ENCODE measurements at regions not wholly inside any gene's neighbourhood (a gene's known extent, or its start where the extent isn't known, plus 50 kb on each side); places are given as distances from the start of the nearest gene placed in this dataset.
"Not testable (repeated sequence)": the region's sequence is repeated elsewhere in the genome, so short reads cannot be mapped to it uniquely, and the experiment has no call there.

DNA sequence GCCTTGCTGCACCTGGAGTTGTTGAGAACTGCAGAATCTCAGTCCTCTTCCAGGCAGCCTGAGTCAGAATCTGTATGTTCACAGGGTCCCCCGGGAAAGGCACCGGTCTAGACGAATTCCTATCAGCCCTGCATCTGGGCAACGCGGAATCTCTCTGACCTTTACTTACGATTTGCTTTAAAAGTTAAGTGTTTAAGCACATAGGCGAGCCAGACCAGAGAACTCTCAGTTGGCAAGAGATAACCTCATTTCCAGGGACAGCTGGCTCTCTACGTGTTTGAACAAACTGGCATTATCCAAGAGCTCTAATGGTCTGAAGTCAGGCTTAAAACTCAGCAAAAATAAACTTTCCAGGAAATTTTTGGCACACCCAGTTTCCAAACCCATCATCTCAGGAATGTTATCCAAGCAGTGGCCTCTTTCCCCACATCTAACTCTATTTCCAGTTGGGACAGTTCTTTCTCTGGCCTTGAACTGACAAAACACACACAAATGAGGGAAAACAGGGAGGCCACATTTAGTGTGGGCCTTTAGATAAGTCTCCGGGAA lies 53.4 kb downstream of the HES1 start:
- DNase-seq: no peak

DNA sequence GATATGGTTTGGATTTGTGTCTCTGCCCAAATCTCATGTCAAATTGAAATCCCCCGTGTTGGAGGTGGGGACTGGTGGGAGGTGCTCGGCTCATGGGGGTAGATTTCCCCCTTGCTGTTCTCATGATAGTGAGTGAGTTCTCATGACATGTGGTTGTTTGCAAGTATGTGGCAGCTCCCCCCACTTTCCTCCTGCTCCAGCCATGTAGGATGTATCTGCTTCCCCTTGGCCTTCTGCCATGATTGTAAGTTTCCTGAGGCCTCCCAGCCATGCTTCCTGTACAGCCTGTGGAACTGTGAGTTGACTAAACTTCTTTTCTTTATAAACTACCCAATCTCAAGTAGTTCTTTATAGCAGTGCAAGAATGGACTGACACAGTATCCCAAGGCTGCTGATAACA lies 55.9 kb downstream of the HES1 start:
- not testable (repeated sequence) for DNase-seq

DNA sequence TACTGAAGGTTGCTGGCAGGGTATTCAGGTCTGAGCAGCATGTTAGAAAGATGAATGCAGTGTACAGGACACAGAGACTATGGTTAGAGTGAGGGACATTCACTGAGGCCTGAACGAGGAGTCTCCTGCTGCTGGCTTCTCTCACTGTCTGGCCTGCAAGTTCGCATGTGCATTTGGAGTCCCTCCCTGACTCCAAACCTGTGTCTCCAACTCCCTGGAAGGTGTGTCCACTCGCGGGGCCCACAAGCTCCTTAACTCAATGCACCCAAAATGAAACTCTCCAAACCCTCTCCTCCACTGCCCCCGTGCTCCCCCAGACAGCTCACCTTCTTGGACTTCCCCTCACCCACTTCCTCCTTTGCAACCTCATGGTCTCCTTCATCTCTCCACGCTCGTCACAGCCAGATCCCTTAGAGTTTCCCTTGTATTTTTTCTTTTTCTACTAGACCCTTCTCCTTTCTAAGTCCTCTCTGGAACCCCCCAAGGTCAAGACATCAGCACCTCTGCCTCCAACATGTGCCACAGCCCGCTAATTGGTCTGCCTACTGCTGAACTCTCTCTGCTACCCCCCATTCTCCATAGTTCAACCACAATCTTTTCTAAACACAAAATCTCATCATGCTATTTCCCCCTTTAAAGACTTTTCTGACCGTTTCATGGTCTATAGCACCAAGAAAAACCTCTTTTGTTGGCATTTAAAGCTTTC lies 58.3 kb downstream of the HES1 start:
- no peak for DNase-seq

DNA sequence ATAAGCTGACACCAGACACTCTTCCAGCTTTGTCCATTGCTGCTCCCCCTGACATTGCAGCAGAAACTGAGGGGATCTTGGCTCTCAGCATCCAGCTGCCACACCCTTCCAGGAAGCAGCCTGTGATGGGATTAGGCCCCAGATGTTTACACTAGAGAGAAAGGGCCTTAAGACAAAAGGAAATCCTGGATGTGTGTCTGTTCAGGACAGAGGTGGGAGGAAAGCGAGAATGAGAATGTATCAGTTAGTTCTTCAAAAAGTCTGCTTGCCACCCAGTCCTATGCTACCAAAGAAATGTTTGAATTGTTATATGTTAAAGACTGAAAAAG lies 58.8 kb downstream of the HES1 start:
- no peak for DNase-seq

DNA sequence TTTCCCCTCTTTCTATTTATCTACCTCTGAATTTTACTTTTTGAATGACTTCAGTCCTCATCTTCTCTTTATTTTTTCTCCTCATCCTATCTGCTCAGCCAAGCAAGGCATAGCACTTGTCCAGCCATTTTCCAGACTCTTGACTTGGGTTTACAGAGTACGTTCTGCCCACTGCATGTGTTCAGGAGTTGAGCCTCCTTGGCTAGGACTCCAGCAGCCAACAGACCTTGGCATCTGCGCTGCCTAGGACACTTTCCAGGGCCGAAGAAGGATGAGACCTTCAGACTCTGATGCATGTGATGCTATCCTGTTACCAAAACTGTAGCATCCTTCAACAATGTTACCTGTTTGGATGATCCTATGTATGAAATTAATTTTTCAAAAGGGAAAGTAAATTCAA lies 59.7 kb downstream of the HES1 start:
- no peak for DNase-seq

DNA sequence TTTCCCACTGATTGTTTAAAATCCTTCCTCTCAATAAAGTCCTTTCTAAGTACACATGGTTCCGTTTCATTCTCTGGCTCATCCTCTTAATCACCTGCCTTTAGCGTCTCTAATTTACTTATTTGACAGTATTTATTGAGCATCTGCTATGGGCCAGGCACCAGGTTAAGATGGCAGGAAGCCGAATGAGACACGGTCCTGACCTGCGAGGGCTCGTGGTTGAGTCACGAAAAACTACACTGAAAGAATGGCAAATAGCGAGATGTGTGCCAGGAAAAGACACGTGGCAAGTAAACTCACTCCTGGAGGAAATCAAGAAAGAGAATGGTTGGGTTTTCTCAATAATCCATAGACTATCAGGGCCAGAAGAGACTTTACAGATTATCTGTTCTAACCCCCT lies 60.9 kb downstream of the HES1 start:
- no peak for DNase-seq

DNA sequence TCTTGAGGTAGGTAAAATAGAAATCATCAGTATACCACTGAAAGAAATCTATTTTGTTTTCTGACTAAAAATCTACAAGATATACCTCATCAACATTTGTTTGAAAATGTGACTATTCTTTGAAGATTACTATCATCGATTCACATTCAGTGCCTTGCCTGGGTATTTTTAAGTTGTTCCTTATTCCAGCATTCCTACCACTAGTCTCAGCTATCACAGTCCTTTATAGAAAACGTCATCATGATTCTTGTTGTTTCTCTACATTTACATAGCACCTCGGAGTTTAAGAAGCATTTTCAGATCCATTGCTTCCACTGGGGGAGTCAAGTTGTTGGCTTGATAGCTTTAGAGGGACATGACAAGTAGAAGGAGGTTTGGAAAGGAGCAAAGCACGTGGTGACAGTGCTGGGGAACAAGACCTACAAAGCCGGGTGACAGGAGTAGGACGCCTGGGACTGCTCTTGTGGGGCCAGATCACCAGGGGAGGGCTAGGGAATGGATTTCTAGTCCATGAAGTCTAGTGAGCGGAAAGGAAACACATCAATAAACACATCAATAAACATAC lies 61.5 kb downstream of the HES1 start:
- no peak for DNase-seq

DNA sequence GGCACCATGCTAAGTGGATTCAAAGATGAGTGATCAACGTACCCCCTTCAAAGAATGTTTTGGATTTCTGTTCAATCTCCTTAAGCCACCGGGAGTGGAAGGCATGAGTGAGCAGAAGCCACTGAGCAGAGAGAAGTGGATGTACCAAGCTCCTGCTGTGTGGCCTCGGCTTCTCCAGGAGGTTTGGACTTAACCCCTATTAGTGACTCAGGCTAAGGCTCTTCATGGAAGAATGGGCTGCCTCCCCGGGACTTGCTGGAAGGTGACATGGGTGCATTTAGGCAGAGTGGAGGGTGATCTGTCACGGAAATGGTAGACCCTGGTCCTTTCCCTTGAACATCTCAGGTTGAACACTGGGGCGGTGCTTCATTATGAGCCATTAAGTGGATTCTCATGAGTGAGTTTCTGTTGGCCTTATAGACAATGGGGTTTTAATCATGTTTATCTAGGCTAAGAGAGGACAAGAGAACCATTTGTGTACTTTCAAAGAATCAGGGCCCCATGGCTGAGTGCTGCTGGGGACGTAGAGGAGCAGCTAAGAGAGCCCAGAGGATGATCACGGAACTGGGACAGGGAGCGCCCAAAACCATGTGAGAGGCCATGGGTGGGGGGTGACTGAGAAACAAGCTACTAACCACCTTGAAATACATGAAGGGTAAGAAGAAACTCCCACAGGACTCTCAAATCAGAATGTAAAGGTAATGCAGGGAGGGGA lies 62.2 kb downstream of the HES1 start:
- no peak for DNase-seq

DNA sequence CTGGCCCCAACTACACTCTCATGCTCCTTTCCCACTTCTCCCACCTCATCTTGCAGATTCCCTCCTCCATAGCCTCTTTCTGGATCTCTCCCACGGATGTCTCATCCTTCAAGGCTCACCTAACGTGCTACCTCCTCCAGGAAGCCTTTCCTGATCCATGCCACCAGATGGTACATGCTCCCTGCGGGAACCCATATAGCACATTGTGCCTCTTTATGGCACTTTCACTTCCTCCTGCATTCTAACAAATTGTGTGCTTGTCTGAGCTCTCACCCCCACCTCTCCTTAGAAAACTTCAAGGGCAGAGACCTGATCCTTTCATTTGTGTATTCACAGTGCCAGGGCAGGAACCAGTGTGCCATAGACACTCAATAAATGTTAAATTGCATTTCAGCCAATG lies 63.0 kb downstream of the HES1 start:
- no peak for DNase-seq

DNA sequence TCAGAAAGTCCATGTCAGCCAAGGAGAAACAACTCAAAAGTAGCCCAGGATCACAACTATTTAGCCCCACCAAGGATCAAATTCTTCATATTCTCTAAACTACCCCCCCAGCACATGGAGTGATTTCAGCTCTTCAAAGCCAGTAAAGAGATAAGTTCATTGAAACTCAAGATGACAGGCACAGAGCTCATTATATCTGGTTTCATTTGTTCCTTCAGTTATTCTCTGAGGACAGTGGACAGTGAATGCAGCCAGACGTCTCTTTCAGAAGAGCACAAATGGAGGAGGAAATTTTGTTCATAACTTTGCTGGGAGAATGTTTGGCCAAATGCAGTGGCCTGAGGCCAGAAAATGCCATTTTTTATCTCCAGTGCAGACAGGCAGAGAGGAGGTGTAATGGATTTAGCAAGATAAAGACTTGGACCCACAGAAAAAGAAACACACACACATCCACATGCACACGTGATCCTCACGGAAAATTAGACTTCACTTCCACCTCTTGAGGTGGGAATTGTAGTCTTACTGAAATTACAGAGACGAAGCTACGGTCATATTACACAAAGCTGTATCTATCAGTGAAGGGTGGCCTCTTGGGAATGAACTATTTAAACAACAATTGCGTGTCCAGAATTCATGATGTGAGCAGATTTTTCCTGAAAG lies 64.6 kb downstream of the HES1 start:
- DNase-seq: no peak

DNA sequence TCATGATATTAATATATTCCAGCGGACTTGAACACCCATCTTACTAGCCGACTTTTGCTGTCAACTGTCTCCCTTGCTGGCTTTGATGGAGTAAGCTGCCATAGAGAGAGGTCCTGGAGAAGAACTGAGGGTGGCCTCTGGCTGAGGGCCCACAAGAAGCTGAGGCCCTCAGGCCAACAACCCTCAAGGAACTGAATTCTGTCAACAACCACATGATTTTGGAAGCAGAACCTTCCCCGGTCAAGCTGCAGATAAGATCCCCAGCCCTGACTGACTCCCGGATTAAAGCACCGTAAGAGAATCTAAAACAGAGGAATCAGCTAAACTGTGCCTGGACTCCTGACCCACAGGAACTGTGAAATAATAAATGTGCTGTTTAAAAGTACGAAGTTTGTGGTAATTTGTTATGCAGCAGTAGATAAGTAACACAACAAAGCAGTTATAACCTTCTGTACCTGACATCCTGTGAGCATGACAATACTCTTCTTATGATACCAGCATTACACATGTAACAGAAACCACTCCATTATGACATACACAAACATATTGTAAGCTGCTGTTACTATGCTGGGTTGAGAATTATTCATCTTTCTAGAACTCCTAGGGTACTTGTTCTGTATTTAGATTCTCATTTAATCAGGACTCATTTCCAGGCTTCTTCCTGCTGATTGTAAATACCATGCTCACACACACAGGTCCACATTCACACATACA lies 66.2 kb downstream of the HES1 start:
- no peak for DNase-seq

DNA sequence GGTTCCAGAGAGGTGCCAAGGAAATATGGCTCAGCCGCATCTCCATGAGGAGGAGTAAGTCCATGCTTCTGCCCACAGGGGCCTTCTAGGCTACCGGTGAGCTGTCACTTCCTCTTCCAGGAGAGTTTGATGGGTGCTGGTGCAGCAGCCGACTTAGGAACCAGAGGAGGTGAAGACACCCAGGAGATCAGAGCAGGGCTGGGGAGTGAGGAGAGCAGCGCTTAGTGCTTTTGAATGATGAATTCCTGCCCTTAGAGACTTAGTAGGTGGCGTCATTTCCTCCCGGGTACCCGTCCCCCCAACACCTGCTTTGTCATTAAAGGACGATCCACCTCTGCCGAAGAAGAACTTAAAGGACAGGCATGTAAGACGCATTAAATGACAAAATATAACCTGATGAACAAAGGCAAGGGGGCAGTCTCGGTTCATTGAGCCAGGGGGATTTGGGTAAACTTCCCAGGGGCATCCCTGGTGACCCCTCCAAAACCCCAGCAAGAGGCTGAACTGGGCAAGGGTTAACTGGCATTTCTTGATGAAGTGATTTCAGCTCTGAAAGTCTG lies 67.6 kb downstream of the HES1 start:
- DNase-seq: peak; percentile 56

DNA sequence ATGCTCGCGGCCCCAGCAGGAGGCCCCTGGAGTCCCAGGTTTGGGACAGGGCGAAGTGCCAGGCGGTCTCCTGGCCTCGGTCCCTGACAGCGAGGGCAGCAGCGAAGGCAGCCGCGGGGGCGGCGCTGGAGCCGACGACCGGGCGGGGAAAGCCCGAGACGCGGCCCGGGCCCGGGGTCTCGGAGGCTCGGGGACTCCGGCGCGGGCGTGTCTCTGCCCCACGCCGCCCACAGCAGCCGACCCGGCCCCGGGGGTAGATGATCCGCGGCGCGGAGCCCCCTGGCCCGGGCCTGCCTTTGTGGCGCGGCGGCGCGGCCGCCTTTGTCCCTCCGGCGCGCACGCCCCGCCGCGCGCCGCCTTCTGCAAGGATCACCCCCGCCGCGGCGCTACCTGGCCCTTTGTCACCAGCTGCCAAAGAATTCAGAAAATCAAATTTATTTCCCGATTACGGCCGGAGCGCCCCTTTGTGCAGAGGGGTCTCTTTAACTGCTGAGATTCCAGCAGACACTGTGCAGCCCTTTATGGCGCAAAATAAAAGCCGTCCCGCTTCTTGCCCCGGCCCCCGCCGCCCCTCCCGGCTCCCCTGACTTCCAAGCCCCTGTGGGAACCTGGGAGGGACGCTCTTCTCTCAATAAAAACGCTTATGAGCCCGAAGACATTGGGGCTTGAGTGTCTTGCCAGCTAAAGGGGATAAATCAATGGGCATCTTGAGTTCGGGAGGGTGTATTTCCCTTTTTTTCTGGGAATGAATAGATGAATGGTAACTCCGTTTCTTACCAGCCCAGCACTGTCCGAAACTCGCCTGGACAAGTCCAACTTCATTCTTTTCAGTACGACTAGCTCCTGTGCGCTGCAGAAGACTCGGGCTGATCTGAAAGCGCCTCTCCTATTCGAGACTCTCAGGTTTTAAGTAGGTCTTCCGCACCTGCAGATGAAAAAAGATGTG lies 68.4 kb downstream of the HES1 start:
- DNase-seq: peak; percentile 68

DNA sequence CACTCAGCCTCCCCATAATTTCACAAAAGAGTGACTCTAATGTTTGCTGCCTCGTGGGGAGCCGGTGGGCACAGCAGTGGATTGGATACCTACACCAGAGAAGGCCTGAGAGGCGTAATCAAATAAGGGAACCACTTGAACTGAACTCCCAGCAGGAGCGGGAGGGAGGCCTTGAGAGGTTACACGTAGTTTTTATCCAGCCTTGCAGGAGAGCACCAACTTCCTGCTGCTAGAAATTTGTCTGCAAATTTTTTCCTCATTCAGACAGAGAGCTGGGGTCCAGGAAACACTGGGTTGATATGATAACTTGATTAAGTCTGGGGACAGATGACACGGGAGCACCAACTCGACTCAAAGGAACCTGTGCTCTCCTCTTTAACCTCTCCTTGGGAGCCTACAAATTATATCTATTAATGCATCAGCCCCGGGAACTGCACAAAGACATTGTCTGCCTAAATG lies 69.8 kb downstream of the HES1 start:
- peak; percentile 86 for DNase-seq

DNA sequence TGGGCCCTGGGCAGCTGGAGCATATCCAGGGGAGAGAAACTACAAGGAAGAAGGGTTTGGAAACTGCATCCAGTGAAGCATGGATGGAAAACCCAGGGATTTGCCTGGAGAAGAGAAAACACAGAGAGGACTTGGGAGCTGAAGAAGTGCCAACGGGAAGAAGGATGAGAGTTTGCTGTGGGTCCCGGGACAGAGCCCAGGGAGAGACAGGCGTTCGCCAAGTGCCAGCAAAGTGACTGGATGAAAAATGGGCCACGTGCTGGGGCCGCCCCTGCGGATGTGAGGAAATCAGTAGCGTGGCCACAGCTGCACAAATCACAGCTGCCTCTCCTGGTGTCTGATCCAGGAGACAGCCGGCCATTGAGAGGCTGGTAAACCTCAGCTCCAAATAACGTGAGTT lies 70.4 kb downstream of the HES1 start:
- DNase-seq: peak; percentile 74

DNA sequence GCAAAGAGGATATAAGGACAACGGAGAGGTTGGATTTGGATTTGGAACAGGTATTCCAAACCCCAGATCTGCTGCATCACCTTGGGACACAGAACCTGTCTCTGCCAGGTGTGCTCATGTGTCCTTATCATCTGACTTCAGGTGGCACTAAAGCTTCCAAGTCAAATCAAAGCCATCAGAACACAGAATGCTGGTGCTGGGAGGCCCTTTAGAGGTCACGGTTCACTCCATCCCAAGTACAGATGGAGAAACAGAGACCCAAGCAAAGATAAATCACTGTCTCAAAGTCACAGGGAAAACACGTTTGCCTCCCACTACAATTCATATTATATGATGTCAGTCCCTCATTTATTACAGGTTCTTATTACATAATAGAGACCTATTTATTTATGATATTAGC lies 72.8 kb downstream of the HES1 start:
- peak; percentile 59 for DNase-seq

DNA sequence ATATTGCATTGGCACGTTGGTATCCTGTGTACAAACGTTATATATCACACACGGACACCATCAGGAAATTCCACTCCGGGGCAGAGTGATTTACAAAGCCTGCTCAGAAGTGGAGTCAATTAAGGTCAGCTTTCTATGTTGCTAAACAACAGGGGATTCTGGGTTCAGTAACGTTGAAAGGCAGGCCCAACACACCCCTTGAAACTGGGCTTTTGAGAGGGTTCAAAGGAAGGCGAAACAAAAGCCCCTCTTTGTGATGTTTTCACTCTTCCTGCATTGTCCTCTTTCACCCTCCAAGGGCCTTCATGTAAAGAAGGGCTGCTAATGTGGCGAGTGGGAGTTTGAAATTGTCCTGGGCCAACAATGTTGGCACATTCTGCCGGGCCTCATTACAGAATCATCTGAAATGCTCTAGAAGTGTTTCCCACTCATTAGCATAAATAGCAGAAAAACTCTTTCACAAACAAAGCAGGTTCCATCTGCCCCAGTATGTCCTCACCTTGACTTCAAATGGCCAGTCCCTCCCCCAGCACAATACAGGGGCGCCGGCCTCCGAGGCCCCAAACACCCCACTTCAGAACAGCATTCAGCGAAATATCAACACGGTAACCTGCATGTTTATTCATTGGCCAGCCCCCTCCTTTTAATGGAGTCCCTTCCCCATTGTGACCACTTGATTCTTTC lies 76.4 kb downstream of the HES1 start:
- DNase-seq: no peak

DNA sequence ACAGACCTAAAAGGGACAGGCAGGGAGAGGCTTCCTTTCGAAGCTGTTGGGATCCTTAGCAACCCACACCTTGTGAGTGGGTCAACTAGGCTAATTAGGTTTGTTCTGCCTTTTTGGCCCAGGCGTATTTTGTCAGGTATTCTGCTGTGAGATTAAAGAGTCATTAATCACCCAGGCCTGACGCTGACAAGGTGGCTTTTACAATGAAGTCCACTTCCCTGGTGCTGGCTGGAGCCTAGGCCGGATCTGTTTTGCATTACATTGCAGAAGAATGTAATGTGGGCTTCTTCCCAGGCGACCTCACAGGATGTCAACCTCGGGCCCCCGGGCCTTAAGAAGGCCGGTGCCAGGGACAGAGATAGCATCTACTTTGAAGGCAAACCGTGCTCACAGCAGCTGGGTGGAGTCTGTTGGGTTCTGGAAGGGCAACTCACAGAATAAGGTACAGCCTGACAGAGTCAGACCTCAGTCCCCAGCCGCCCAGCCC lies 76.9 kb downstream of the HES1 start:
- no peak for DNase-seq

DNA sequence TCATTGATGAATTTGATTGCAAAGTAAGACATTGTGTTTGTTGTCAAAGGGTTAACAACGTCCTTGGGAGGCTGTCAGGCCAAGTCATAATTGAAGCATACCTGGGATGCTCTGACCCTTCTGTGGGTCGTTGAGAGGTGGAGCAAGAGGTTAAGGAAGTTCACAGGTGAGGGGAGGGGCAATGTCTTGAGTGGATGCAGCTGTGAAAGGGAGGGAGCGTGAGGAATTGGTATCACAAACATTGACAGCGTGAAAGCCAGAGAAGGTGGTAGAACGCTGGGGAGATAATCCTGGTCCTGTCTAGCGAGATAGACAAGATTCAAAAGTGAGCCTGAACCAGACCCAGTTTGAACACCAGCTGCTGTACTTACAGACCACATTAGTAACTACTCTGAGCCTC lies 79.4 kb downstream of the HES1 start:
- no peak for DNase-seq

DNA sequence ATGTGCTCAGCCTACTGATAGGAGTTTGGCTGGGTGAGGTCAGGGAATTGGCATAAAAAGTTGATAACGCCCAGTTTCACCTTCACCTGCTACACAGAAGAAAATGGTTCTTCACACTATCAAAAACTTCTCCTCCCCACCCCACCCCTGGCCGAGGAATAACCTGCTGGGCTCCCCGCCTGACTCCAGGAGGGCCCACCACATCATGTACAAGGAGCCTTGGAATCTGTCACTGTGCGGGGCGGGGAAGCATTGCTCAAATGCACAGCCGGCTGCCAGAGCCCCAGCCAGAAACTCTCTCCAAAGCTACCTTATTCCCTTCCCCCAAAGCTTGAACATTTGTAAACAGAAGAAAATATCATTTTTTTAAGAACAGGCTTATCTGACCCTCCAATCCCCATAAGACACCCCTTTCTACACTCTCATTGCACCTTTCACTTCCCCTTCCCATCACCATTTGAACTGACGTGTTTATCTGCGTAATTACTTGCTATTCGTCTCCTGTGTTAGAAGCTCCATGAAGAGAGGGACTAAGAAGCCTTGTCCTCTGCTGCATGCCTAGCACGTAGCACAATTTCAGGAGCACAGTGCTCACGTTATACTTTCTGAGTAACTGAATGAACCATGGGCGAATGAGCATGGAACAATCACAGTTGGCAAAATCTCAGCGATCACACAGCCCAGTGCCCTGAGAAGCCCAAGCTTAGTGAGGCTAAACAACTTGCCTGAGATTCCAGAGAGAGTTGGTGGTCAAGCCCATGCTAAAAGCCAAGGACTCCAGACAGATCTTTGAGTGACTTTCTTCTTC lies 82.9 kb downstream of the HES1 start:
- DNase-seq: no peak
